Activated CD8-positive, alpha-beta T cell treated with anti-CD3 and anti-CD28 coated beads for 36 hours (primary cell): ENCODE measurements at regions not wholly inside any gene's neighbourhood (a gene's known extent, or its start where the extent isn't known, plus 50 kb on each side); places are given as distances from the start of the nearest gene placed in this dataset.

Experiments
- ATAC-seq: fragments of 200-7000 bp; cut with Tn5 transposase; one replicate; pipeline ENCODE4 v1.10.0; 2021; ENCODE audit warnings: mild to moderate bottlenecking, moderate library complexity
- CTCF ChIA-PET: fragments of 350-600 bp; sonication (Branson Sonifier 250); formaldehyde crosslinking; loops from one replicate; lab custom pipeline; 2021; ENCODE audit warnings: antibody characterized with exemption; lab: Charles Lee
- POLR2A ChIA-PET: fragments of 350-600 bp; sonication (Branson Sonifier 250); formaldehyde crosslinking; loops from one replicate; lab custom pipeline; 2021; ENCODE audit warnings: antibody characterized with exemption; lab: Charles Lee
- DNase-seq: peaks from one replicate; pipeline ENCODE4 v3.0.0-alpha.2; 2020
- H3K27ac Mint-ChIP-seq: one replicate; pipeline ENCODE4 v1.8.0; 2021; ENCODE audit warnings: mild to moderate bottlenecking, mixed read lengths
- H3K27me3 Mint-ChIP-seq: one replicate; pipeline ENCODE4 v1.8.0; 2021; ENCODE audit warnings: mixed read lengths
- H3K36me3 Mint-ChIP-seq: one replicate; pipeline ENCODE4 v1.8.0; 2021; ENCODE audit warnings: low read depth, mixed read lengths
- H3K4me1 Mint-ChIP-seq: one replicate; pipeline ENCODE4 v1.8.0; 2021; ENCODE audit warnings: low read depth, mixed read lengths
- H3K4me3 Mint-ChIP-seq: one replicate; pipeline ENCODE4 v1.8.0; 2021; ENCODE audit warnings: mild to moderate bottlenecking, moderate library complexity, mixed read lengths
- H3K9me3 Mint-ChIP-seq: one replicate; pipeline ENCODE4 v1.8.0; 2021; ENCODE audit warnings: mixed read lengths
- CTCF ChIP-seq: fragments of 200-600 bp; IDR thresholded peaks from one replicate; pipeline ENCODE4 v1.8.0; 2022; ENCODE audit warnings: antibody characterized with exemption, mild to moderate bottlenecking
- intact Hi-C: fragments of 100-400 bp; cut with micrococcal nuclease; formaldehyde crosslinking; loops from one replicate; pipeline ENCODE4 v1.10.0; 2022

DNA sequence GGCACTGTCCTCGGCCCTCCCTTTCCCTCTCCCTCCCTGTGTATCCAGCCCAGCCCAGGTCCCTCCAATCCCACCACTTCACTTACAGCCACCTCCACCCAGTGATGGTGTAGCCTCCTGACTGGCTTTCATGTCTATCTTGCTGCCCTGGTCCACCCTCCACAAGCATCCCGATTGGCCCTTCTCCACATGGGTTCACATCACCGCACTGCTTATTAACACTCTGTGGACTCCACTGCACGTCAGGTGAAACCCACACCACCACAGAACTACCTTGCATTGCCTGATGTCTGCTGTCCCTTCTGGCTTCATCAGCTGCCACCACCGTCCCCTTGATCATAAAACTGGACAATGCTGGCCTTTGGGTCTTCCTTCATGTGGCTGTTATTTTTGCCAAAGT is 220.4 kb upstream of the ARID1B start:
- Mint-ChIP-seq H3K27ac (no peak overlapping the region), H3K4me1 (peaks cover 4% of the 10 kb centered on the region), H3K4me3 (no peak overlapping the region), H3K36me3 (no peaks in the 10 kb centered on the region), H3K9me3 (peaks cover 4% of the 10 kb centered on the region), H3K27me3 (peaks cover 3% of the 10 kb centered on the region)
- POLR2A ChIA-PET = no interaction called here
- TF ChIP-seq CTCF = no peak
- intact Hi-C loops = no loop called here
- ATAC-seq (no peak), DNase-seq (no peak)
- CTCF ChIA-PET = no interaction called here

GRCh38 chr6:156555116-156555515 is 222.1 kb upstream of the ARID1B start:
- no peak for DNase-seq
- intact Hi-C loops = no loop called here
- Mint-ChIP-seq H3K9me3 (peaks cover 1% of the 10 kb centered on the region), H3K4me3 (no peak overlapping the region), H3K4me1 (peaks cover 4% of the 10 kb centered on the region), H3K27ac (no peak overlapping the region), H3K27me3 (peaks cover 3% of the 10 kb centered on the region), H3K36me3 (no peaks in the 10 kb centered on the region)
- ChIA-PET CTCF (interaction anchor here (1.2 to 1.4 kb wide), 2 partner anchors 9 kb away, joined by 5 read pairs; no protein-coding TSS in a partner anchor), POLR2A (no interaction called here)
- no peak for ATAC-seq
- no peak for TF ChIP-seq CTCF

GRCh38 chr6:156554160-156554559 is 223.0 kb upstream of the ARID1B start:
- ChIA-PET CTCF (interaction anchor here (1.2 to 1.4 kb wide), 2 partner anchors 9 to 10 kb away, joined by 5 read pairs; no protein-coding TSS in a partner anchor), POLR2A (no interaction called here)
- Mint-ChIP-seq H3K4me3 (no peak overlapping the region), H3K36me3 (no peaks in the 10 kb centered on the region), H3K27ac (no peak overlapping the region), H3K4me1 (peaks cover 4% of the 10 kb centered on the region), H3K27me3 (peaks cover 3% of the 10 kb centered on the region), H3K9me3 (no peaks in the 10 kb centered on the region)
- intact Hi-C loops = no loop called here
- ATAC-seq = no peak
- TF ChIP-seq CTCF = no peak
- DNase-seq = no peak

DNA sequence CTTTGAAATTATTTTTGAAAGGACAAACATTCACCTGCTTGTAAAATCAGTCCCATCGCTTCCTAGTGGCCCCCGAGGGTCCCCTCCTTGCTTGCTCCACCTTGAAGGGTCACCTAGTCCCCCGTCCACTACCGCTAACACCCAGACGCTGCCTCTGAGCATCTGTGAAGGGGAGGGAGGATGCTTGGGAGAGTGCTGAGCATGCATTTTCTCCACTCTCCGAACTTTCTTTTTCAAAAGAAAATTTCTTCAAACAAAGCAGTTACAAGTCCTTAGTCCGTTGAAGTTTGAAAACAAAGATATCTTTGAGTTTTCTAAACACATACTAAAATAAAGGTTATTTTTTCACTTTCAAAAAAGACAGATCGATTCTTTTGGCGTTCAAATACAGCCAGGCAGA is 224.3 kb upstream of the ARID1B start:
- CTCF ChIA-PET = no interaction called here
- no peaks in the 10 kb centered on the region for H3K36me3 Mint-ChIP-seq

GRCh38 chr6:156550949-156551348 is 226.2 kb upstream of the ARID1B start:
- H3K27ac Mint-ChIP-seq = no peak overlapping the region
- H3K4me1 Mint-ChIP-seq = peaks cover 4% of the 10 kb centered on the region
- ATAC-seq = no peak
- POLR2A ChIA-PET = no interaction called here
- no peaks in the 10 kb centered on the region for H3K9me3 Mint-ChIP-seq
- CTCF ChIA-PET = no interaction called here
- H3K36me3 Mint-ChIP-seq = no peaks in the 10 kb centered on the region
- no peaks in the 10 kb centered on the region for H3K27me3 Mint-ChIP-seq
- H3K4me3 Mint-ChIP-seq = no peak overlapping the region
- no peak for TF ChIP-seq CTCF
- DNase-seq = no peak
- intact Hi-C loops = no loop called here

More for the DNA sequence above, 224.3 kb upstream of the ARID1B start:
- H3K27me3 Mint-ChIP-seq = peaks cover 3% of the 10 kb centered on the region
- no peak overlapping the region for H3K4me3 Mint-ChIP-seq
- no peaks in the 10 kb centered on the region for H3K9me3 Mint-ChIP-seq
- ATAC-seq (no peak), DNase-seq (no peak)
- H3K4me1 Mint-ChIP-seq = peaks cover 4% of the 10 kb centered on the region
- POLR2A ChIA-PET = no interaction called here
- H3K27ac Mint-ChIP-seq = no peak overlapping the region
- no peak for TF ChIP-seq CTCF
- intact Hi-C loops = no loop called here
